Epithelial cell of esophagus (primary cell): ENCODE measurements at regions not wholly inside any gene's neighbourhood (a gene's known extent, or its start where the extent isn't known, plus 50 kb on each side); places are given as distances from the start of the nearest gene placed in this dataset.
"Not testable (repeated sequence)": the region's sequence is repeated elsewhere in the genome, so short reads cannot be mapped to it uniquely, and the experiment has no call there.

ENCODE experiments used
- DNase-seq: peaks from one replicate; pipeline ENCODE4 v3.0.0; 2010; ENCODE audit warnings: low read depth
- H3K4me3 ChIP-seq: 2 replicates; pipeline ENCODE4 v1.5.1; 2011; ENCODE audit warnings: mild to moderate bottlenecking, low read length, control low read depth
- CTCF ChIP-seq: IDR thresholded peaks from 2 replicates; pipeline ENCODE4 v1.5.1; 2011; ENCODE audit warnings: low read depth, mild to moderate bottlenecking, low read length, control low read depth, inconsistent platforms; ENCODE audit not compliant: insufficient read depth; ENCODE audit errors: missing control alignments

DNA sequence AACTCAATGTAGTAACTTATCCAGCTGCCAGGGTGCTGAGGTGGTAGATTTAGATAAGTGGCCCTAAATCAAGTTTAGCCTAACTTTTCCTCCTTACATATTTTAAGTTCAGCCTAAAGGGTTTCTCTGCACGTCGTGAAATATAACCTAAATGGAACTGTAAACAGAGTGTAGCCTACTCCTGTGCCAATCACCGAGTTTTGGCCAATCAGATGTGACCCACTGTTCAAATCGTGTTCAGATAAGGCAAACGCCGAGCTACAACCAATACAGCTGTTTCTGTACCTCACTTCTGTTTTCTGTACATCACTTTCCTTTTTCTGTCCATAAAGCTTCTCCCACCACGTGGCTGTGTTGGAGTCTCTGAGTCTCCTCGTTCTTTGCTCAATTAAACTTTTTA is 904.2 kb upstream of the POT1 start:
- TF ChIP-seq CTCF, result no peak
- no peak overlapping the region for H3K4me3 ChIP-seq
- DNase-seq, result no peak

DNA sequence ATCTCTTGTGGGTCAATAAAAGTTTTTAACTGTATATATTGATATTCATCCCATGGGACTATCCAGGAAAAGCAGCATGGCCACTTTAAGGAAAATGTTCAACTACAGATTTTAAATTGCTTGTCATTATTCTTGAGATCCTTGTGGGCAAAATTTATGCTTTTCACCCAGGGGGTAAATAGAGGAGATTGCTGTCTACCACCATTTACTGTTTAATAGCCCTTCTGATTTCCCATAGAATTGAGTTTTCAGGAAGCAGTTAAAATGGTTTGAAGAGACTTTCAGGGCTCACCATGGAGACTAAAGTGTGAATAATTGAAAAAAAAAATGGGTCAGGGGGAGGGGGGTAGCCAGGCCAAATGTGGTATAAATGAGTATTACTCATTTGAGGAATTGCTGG is 901.1 kb upstream of the POT1 start:
- no peak overlapping the region for H3K4me3 ChIP-seq
- no peak for DNase-seq
- TF ChIP-seq CTCF, result no peak

DNA sequence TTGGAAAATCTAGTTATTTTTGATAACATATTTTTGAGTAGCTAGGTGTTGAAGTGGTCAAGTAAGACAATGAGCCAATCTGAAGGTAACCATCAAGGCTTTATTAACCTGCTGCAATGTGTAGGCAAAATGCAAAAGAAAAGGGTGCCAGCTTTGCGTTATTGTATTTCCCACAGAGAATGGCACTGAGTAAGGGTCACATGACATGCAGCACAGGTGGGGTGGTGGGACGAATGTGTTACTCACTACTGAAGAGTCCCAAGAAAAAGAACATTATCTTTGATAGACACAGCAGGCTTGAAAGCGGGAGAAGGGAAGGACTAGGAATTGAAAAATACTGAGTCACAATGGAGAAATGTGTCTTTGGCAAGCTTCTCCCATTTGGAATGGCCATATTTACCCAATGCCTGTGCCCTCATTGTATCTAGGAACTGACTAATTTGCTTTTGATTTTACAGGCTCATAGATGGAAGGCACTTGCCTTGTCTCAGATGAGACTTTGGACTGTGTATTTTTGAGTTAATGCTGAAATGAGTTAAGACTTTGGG is 898.6 kb upstream of the POT1 start:
- no peak overlapping the region for H3K4me3 ChIP-seq
- TF ChIP-seq CTCF, result no peak
- peak; percentile 1 for DNase-seq

DNA sequence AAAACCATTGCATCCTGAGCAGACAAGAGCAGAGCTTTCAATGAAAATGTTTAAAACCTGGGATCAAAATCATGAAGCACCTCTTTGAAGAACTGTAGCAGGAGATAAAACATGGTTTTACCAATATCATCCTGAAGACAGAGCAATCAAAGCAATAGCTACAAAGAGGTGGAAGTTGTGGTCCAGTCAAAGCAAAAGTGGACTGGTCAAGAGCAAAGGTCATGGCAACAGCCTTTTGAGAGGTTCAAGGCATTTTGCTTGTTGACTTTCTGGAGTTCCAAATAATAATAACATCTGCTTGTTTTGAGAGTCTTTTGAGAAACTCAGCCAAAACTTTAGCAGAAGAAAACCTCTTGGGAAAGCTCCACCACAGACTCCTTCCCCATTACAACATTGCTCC is 893.9 kb upstream of the POT1 start:
- TF ChIP-seq CTCF, result no peak
- DNase-seq, result no peak

GRCh38 chr7:125820495-125820894 is 890.9 kb upstream of the POT1 start:
- TF ChIP-seq CTCF, result no peak
- no peak for DNase-seq

More for the DNA sequence above, 893.9 kb upstream of the POT1 start:
- no peak overlapping the region for H3K4me3 ChIP-seq

GRCh38 chr7:125814100-125814499 is 884.5 kb upstream of the POT1 start:
- no peak for TF ChIP-seq CTCF
- no peak overlapping the region for H3K4me3 ChIP-seq
- no peak for DNase-seq

More at GRCh38 chr7:125820495-125820894, 890.9 kb upstream of the POT1 start:
- no peak overlapping the region for H3K4me3 ChIP-seq

DNA sequence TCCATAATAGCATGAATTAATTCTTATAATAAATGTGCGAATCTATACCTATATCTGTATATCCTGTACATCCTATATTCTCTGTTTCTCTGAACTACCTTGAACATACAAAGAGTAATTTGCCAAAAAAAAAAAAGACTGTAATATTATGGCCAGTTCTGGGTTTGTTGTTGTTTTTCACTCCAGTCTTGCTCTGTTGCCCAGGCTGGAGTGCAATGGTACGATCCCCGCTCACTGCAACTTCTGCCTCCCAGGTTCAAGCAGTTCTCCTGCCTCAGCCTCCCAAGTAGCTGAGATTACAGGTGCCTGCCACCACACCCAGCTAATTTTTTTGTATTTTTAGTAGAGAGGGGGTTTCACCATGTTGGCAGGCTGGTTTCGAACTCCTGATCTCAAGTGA is 876.9 kb upstream of the POT1 start:
- DNase-seq, result peak; percentile 0
- H3K4me3 ChIP-seq, result not testable (repeated sequence)
